NCI-H526 (cell line): ENCODE measurements at regions not wholly inside any gene's neighbourhood (a gene's known extent, or its start where the extent isn't known, plus 50 kb on each side); places are given as distances from the start of the nearest gene placed in this dataset.

Experiments used
- DNase-seq, 2 experiments: peaks; one replicate each; lab custom pipeline; 2025; lab: John Stamatoyannopoulos, UW

- DNase-seq = no peak
These were observed 811.7 kb downstream of the TLR4 start for GRCh38 chr9:118515947-118516346.

- DNase-seq = no peak
These were observed 817.1 kb downstream of the TLR4 start for GRCh38 chr9:118521261-118521660.

DNA sequence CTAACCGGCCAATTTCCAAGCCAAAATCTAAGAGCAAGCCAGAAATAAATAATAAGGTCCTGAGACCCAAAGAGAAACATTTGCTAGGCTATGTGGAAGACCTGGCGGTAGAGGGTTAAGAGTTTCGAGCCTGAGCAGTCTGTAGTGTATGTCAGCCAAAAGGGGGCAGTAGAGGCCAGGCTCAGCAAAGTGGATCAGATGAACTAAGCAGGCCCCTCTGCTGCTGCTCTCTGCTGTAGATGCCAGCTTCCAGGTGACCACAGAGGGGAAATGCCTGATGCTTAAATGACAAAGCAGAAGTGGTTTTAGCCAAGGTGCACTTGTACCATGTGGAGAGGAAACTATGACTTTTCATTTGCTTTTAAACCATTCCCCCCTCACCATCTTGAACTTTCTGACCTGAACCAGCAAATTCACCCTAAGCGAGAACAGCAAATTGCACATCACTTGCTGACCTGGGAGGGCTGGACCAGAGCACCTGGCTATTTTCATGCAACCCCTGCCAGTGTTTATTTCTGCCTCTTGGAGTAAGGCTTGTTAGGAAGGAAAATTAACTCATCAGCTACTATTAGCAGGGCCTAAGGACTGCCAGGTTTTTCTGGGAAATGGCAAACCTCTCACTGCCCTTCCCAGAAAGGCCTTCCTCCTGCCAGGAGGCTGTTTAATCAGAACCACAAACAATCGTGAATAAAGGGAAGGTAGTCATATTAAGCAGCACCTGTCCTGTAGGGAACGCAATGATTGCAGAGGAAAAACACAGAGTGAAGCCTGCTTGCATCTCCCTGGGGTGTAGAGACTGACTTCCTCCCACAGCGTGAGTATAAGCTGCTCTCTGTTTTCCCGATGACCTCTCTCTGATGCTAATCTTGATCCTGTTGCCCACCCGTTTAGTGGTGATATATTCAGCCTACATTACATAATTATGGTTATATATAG, 818.2 kb downstream of the TLR4 start:
- DNase-seq = peak in 1 of 2 experiments; percentile 39

GRCh38 chr9:118527261-118527660, 823.1 kb downstream of the TLR4 start:
- no peak for DNase-seq

DNA sequence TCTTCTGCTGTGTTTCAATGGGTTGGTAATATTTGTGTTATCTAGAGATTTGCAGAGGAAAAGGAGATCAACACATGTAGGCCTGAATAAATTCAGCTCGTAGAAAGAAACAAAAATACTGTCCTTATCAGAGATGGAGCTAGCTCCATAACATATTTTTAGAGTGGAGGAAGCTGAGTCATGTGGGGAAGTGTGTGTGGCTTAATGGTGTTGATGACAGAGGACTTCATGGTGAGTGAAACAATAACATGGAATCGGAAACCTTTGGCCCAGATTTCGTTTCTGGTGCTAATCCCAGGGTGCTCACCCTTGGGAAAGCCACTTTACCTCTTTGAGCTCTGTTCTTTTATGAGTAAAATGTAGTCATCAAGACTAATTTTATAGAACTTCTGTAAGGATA, 825.0 kb downstream of the TLR4 start:
- DNase-seq = no peak

DNA sequence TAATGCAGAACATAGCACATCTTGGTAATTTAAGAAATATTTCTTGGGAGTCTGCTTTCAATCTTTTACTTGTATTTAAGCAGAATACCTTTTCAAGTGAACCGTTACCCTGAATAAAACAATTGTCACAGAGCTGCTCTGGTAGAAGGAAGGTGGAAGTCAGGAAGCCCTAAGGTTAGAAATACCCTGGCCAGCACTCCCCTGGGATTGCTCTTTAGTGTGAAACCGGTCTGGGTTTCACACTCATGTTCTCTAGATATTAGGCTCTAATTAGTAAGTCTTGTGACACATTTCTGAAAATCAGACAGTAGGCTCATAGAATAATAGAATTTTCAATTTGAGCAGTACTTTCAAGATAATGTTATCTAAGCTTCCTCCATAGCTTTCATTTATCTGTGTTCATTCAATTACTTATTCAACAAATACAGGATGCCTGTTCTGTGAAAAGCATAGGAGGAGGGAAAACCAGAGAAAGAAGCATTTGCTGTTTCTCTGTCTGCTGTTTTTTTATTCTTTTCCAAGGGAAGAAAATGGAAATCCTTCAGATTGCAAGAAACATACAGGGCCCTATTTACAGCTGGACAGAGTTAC, 825.5 kb downstream of the TLR4 start:
- DNase-seq = no peak

DNA sequence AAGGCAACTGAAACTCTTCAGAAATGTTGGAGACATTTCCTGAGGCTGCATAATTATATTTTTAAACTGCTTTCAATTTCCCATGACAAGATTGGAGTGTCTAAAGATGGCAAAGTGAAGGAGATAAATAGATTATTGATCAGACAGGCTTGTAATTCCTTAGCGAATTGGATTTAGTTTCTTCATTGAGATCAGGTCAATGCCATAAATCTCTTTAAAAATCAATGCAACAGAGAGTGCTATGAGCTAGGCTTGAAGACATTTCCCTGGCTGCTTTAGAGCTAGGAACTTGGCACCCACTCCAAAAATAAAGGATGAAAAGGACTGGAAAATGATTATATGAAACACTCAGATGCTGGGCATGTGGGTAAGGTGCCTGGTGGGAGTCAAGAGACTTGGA, 828.4 kb downstream of the TLR4 start:
- DNase-seq = no peak

DNA sequence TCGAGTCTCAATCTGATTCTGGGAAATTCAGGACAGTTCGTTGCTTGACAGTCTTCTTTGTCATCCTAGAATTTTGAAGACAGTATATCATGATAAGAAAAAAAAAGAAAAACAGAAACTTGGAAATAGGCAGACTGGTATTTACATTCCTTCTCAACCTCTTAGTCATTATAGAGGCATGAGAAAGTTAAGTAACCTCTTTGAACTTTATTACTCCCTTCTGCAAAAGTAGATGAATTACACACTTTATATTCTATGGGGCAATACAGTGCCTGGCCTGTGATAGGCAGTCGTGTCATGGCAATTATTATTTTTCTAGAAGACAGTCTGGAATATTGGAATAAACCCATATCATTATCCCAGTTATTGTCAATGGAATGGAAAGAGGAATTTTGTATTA, 828.9 kb downstream of the TLR4 start:
- DNase-seq = no peak

- no peak for DNase-seq
These were observed 829.6 kb downstream of the TLR4 start for GRCh38 chr9:118533850-118534249.

- DNase-seq = no peak
These were observed 832.0 kb downstream of the TLR4 start for GRCh38 chr9:118536153-118536552.

DNA sequence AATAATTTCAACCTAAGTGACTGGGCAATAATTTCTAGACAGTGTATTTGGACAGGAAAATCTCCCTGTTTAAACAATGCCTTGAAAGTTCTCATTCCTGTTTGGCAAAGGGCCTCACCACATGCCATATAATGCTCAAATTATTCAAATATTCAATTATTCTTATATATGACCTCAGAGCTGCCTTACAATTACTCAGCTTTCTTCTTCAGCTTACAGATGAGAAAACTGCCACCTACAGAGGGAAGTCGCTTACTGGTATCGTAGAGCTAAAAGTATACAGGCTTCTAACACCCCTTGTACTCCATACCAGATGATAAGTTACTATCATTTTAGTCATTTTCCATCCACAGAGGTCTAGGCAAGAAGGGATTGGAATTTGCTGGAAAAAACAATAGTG, 830.3 kb downstream of the BRINP1 start:
- no peak for DNase-seq

GRCh38 chr9:118553465-118553864, 815.8 kb downstream of the BRINP1 start:
- no peak for DNase-seq

DNA sequence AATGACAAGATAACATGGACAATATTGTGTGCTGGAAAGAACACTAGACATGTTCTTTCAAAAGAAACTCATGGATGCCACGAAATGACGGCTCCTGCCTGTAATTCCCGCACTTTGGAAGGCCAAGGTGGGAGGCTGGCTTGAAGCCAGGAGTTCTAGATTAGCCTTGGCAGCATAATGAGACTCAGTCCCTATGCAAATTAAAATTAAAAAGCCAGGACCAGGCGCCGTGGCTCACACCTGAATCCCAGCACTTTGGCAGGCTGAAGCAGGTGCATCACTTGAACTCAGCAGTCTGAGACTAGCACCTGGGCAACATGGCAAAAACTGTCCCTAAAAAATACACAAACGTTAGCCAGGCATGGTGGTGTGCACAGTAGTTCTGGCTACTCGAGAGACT, 814.2 kb downstream of the BRINP1 start:
- DNase-seq = no peak

DNA sequence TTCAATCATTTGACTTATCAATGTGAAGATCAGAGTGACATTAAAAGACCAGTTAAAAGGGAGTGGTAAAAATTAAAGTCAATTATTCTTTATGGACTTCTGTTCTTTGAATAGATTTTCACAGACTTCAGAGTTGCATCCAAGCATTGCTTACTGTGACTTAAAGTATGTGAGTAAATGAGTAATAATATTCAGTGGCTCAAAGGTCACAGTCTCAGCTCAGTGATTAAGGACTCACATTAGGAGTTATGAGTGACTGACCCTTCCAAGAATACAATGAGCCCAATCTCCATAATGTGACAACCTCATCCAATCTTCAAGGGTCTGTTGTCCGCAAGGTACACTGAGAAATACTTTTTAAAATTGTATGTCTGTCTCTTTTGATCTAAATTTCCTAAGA, 811.2 kb downstream of the BRINP1 start:
- DNase-seq = no peak

- no peak for DNase-seq
These were observed 810.3 kb downstream of the BRINP1 start for GRCh38 chr9:118558891-118559290.

DNA sequence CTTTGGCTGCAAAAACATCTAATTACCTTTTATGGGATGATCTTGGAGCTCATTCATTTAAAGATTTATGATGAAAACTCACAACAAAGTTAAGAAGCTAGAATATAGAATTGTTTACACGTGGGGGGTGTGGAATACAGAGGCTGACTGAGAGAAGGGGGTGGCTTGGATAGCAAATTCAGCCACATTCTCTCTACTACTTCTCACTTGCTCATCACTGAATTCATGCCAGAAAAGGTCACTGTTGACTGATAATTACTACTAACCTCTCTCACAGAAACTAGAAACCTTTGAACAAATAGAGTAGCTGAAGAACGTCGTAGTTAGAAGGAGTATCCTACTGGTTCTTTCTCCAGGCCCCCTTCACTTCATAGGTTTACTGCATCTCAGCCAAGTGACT, 808.2 kb downstream of the BRINP1 start:
- no peak for DNase-seq

DNA sequence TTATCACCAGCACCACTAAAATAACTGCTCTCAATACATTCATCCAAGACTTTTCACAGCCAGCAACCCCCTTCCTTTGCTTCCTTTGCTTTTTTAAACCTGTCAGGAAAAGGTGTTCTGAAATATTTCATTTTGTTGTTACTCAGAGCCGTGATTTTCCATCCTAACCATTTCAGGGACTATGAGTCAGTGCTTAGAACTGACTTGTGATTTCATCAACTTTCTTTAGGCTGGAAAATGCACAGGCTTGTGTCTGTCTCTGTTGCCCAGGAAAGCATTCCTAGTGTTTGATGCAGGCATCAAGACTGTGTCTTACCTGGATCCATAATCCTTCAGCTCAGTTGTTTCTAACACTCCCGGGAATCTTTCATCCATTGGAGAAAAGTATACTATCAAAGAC, 805.6 kb downstream of the BRINP1 start:
- no peak for DNase-seq

GRCh38 chr9:118567861-118568260, 801.4 kb downstream of the BRINP1 start:
- DNase-seq = no peak

- no peak for DNase-seq
These were observed 800.5 kb downstream of the BRINP1 start for GRCh38 chr9:118568704-118569103.

- DNase-seq = no peak
These were observed 800.1 kb downstream of the BRINP1 start for GRCh38 chr9:118569148-118569547.

GRCh38 chr9:118570066-118570465, 799.2 kb downstream of the BRINP1 start:
- DNase-seq = no peak

GRCh38 chr9:118575341-118576070, 793.7 kb downstream of the BRINP1 start:
- no peak for DNase-seq

DNA sequence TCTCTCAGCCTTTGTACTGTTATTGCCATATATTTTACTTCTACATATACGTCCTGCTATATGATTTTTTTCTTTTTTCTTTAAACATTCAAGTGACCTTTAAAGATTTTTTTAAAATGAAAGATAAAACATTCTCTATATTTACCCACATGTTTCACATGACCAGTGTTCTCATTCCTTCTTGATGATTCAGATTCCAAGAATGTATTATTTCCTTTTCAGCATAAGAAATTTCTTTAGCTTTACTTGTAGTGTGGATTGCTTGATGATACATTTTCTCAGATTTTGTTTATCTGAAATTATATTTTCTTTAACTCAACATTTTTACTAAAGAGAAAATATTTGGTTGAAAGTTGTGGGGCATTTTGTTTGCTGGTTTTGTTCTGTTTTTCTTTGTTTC, 792.1 kb downstream of the BRINP1 start:
- no peak for DNase-seq
